GM18868 (cell line): ENCODE measurements at regions not wholly inside any gene's neighbourhood (a gene's known extent, or its start where the extent isn't known, plus 50 kb on each side); places are given as distances from the start of the nearest gene placed in this dataset.
A peak's percentile ranks its signal among the peaks of the same experiment; 100 is the strongest.

ENCODE experiments used
- ATAC-seq: cut with Tn5 transposase; IDR thresholded peaks from one replicate; pipeline ENCODE4 v1.9.1; 2021; ENCODE audit warnings: mild to moderate bottlenecking, moderate library complexity; ENCODE audit not compliant: unreplicated experiment

GRCh38 chr11:127627629-127628457 is 627.3 kb upstream of the KIRREL3 start:
- ATAC-seq = no peak

- ATAC-seq = no peak
Measured at GRCh38 chr11:127627204-127627603, 626.6 kb upstream of the KIRREL3 start.

GRCh38 chr11:127625402-127625801 is 624.8 kb upstream of the KIRREL3 start:
- peak; percentile 62 for ATAC-seq

DNA sequence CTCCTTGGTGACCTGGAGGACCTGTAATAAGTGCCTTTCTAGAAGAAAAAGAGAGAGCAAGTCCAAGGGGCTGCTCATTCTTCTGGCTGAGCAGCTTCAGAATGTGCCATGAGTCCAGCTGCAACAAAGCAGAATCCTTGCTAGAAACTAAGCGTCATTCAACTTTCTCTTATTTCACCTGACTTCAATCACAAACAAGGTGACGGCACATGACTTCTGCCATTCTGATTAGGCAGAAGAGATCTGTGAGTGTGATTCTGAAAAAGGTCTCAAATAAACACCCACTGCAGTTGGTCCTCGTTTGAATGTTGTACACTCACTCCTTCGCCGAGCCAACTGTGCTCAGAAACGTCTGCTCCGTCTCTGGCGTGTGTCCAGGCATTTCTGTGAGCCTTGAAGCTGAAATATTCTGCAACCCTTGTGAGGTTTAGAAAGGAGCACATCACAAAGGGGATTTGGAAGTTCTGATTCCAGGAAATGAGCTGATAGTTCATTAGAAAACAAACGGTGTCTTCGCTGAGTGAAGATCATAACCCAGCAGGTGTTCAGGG is 623.8 kb upstream of the KIRREL3 start:
- ATAC-seq = no peak

- no peak for ATAC-seq
Measured at GRCh38 chr11:127622686-127623085, 622.1 kb upstream of the KIRREL3 start.

GRCh38 chr11:127620671-127621070 is 620.1 kb upstream of the KIRREL3 start:
- ATAC-seq = no peak

DNA sequence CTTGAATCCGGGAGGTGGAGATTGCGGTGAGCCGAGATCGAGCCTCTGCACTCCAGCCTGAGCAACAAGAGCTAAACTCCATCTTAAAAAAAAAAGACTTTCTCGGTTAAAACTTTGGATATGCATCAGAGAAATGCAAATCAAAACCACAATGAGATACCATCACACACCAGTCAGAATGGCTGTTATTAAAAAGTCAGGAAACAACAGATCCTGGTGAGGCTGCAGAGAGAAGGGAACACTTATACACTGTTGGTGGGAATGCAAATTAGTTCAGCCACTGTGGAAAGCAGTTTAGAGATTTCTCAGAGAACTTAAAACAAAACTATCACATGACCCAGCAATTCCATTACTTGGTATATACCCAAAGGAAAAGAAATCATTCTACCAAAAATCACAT is 619.4 kb upstream of the KIRREL3 start:
- no peak for ATAC-seq

GRCh38 chr11:127618721-127619120 is 618.2 kb upstream of the KIRREL3 start:
- ATAC-seq = no peak

GRCh38 chr11:127616158-127616557 is 615.6 kb upstream of the KIRREL3 start:
- no peak for ATAC-seq

GRCh38 chr11:127612607-127613006 is 612.0 kb upstream of the KIRREL3 start:
- no peak for ATAC-seq

DNA sequence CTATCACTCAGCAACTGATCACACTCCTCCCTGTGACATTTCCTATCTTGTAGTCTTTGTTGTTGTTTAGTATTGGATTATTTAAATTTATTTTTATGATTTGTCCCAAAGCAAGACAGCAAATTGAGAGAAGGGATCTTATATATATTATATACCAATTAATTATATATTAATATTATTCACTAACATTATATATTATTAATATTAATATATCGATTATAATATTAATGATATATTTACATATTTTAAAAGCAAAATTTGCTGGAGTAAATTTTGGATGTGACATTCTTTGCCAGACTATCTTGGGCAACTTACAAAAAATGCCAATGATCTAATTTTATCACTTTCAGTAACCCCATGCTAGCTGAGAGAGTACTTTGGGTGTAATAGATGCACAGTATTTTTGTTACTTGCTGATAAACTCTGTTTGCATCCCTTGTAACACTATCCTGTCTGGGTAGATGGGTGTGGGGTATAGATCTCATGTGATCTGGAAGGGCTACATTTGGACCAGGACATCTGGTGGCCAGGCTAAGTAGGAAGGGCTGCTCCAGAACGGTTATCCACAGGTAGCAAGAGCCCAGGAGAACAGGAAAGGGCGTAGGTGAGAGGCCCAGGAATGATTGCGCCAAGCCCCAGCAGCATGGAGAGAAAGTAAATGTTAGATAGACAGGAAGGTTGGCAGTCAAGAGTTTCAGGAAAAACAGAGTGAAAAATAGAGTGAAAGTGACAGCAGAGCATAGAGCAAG is 608.6 kb upstream of the KIRREL3 start:
- ATAC-seq = no peak

DNA sequence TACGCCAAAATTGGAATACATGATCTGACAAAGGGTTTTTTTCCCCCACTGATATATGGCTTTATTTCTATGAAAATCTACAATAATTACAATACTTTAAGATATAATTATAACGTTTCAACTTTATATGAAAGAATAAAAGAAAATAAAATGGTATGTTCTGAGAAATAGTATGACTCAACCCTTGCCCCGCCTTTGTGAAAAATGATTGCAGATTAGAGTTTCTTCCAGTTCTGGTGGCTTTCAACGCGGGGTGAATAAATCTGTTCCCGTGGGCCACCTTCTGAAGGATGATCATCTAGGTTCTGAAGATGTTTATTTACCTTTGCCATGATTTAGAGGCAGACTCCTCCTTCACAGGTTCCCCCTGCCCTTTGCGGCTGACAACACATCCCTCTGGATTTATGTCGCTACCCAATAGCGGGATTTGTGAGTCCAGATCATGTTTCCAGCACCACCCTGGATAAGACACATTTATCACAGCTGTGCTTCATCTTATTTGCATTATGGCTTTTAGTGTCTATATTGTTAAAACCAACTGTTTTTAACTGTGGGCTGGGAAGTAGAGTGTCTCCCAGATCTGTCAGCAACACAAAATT is 607.0 kb upstream of the KIRREL3 start:
- no peak for ATAC-seq

DNA sequence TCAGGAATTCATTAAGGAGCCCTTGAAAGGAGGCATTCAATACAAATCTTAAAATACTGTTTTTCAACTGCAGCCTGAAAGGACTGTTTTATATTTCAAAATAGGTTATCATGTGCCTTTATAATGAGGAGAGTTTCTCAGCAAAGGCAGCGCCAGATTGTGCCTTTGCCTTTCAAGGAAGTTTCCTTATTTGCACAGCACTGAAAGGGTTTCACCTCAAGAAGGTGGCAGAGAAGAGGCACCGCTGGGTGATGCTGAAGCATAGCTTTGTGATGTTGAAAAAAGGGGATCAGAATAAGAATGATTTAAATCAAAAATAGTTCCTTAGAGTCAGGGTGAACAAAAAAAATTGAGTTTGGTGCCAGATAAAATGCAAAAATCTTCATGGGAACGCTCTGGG is 601.0 kb upstream of the KIRREL3 start:
- no peak for ATAC-seq

DNA sequence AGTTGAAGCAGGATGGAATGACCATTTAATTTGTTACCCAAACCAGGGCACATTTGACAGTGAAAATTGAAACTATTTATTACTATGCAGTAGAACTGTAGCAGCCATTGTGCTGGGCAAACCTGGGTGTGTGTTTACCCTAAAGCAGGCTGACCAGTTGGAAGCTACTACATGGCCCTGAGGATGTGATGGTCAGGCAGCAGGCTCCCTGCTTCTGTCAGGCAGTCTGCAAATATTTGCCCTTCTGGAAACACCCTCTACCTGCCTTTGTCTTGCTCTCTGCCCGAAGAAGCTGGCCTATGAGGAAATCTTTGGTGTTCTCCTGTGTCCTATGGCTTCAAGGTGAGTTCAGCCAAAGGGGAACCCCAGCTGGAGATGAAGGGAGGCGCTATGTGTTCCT is 600.1 kb upstream of the KIRREL3 start:
- no peak for ATAC-seq

DNA sequence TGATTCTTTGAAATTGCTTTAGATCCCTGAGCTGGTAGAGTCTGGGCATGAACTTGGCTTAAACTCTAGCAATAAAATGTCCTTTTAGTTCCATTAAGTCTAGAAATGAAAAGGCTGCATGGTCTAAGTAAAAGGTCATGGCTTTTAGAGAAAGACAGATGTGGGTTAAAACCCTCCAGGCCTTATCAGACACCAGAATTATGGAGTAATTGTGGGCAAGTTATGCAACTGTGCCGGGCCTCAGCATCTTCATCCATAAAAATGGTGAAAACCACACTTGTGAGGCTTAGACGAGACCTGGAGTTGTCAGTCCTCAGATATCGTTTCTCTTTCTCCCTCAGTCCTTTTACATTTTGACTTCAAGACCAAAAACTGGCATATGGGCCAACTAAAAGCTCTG is 597.9 kb upstream of the KIRREL3 start:
- ATAC-seq = no peak

- ATAC-seq = no peak
Measured at GRCh38 chr11:127596433-127596832, 595.9 kb upstream of the KIRREL3 start.

GRCh38 chr11:127592371-127592770 is 591.8 kb upstream of the KIRREL3 start:
- ATAC-seq = no peak

- ATAC-seq = no peak
Measured at GRCh38 chr11:127590314-127590713, 589.7 kb upstream of the KIRREL3 start.

GRCh38 chr11:127588431-127588830 is 587.9 kb upstream of the KIRREL3 start:
- ATAC-seq = no peak

- no peak for ATAC-seq
Measured at GRCh38 chr11:127587511-127587910, 586.9 kb upstream of the KIRREL3 start.

DNA sequence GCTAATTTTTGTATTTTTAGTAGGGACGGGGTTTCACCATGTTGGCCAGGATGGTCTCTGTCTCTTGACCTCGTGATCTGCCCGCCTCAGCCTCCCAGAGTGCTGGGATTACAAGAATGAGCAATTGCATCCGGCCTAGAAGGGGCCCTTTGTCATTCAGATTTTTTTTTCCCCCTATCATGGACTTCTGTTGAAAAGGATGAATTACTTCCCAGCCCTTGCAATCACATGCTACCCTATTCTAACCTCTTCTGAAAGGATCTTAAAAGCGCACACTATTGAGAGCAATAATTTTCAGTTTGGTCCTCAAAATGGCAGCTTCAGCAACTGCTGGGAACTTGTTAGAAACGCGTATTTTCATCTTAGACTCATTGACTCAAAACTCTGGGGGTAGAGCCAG is 575.6 kb upstream of the KIRREL3 start:
- no peak for ATAC-seq

DNA sequence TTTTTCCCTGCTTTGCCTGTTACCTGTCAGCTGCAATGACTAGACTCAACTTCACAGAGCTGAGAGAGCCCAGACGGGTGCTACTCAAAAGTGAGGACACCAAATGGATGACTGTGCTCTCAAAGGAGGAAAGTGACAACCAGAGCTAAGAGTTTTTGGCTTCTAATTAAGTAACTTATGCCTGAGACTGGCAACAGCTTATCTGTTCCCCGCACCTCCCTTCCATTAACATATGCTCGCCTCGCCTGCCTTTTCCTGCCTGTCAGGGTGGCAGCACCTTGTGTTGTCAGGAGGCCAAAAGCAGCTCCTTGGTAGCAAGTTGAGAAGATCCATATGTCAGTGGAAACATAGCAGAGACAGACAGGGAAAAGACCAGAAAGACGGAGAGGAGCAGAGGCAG is 573.9 kb upstream of the KIRREL3 start:
- ATAC-seq = no peak
